ENCODE measurements at regions not wholly inside any gene's neighbourhood (a gene's known extent, or its start where the extent isn't known, plus 50 kb on each side); places are given as distances from the start of the nearest gene placed in this dataset.

DNA sequence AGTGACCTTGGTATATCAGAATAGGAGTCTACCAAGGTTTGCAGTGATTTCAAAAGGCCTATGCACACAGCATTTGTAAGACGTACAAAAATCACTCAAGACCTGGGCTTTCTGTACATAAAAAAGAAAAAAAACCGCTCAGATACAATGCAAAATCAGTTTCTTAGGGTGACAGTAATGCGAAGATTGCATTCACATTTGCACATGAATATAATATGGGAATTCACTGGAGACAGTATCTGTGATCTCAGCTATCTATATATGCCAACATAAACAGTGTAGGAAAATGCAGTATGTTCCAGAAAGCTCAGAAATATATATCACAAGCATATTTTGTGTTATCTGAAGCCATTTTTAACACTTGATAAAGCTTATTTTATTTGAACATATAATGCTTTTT is 176.4 kb upstream of the MYOCD start:
- H3K4me1 Mint-ChIP-seq (ENCODE audit: low read depth), result no peaks in the 10 kb centered on the region
- H3K36me3 Mint-ChIP-seq (ENCODE audit: low read depth), result no peaks in the 10 kb centered on the region
- no peaks in the 10 kb centered on the region for H3K27me3 Mint-ChIP-seq (ENCODE audit: low read depth)
- ChIA-PET POLR2A (no interaction called here), CTCF (no interaction called here)
- H3K4me3 Mint-ChIP-seq, result no peak overlapping the region
- no peak overlapping the region for H3K27ac Mint-ChIP-seq
- ATAC-seq (no peak), DNase-seq (no peak)
- H3K9me3 Mint-ChIP-seq (ENCODE audit: insufficient read depth), result no peaks in the 10 kb centered on the region

DNA sequence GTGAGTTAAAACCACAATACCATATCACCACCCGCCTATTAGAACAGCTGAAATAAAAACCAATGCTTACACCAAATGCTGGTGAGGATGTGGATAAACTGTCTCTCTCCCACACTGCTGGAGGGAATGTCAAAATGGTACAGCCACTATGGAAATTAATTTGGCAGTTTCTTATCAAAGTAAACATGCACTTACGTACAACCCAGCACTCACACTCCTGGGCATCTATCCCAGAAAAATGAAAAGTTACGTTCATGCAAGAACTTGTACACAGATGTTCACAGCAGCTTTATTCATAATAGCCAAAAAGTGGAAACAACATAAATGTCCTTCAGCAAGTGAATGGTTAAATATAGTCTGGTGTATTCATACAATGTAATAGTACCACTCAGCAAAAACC is 173.2 kb upstream of the MYOCD start:
- ATAC-seq, result no peak
- Mint-ChIP-seq H3K9me3 (ENCODE audit: insufficient read depth) (no peaks in the 10 kb centered on the region), H3K4me1 (ENCODE audit: low read depth) (no peaks in the 10 kb centered on the region), H3K27me3 (ENCODE audit: low read depth) (no peaks in the 10 kb centered on the region), H3K27ac (no peak overlapping the region), H3K4me3 (no peak overlapping the region), H3K36me3 (ENCODE audit: low read depth) (no peaks in the 10 kb centered on the region)
- no peak for DNase-seq
- CTCF ChIA-PET, result no interaction called here
- POLR2A ChIA-PET, result no interaction called here

DNA sequence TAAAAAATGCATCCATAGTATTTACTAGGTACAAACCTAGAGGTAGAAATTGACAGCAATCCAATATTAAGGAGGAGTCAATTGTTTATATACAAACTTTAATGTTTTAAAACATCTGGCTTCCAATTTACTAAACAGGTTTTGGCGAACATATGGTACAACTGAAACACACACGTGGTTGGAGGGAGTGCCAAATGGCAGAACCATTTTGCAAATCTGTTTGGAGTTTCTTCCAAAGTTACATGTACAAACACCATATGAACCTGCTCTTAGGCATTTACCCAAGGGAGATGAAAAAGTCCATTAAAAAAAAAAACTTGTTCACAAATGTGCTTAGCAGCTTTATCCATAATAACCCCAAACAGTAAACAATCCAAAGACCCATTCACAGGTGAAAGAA is 159.8 kb upstream of the MYOCD start:
- Mint-ChIP-seq H3K36me3 (ENCODE audit: low read depth) (no peaks in the 10 kb centered on the region), H3K27me3 (ENCODE audit: low read depth) (no peaks in the 10 kb centered on the region), H3K27ac (no peak overlapping the region), H3K4me3 (no peak overlapping the region), H3K4me1 (ENCODE audit: low read depth) (no peaks in the 10 kb centered on the region), H3K9me3 (ENCODE audit: insufficient read depth) (peaks cover 4% of the 10 kb centered on the region)
- ATAC-seq (no peak), DNase-seq (no peak)
- ChIA-PET CTCF (no interaction called here), POLR2A (no interaction called here)

DNA sequence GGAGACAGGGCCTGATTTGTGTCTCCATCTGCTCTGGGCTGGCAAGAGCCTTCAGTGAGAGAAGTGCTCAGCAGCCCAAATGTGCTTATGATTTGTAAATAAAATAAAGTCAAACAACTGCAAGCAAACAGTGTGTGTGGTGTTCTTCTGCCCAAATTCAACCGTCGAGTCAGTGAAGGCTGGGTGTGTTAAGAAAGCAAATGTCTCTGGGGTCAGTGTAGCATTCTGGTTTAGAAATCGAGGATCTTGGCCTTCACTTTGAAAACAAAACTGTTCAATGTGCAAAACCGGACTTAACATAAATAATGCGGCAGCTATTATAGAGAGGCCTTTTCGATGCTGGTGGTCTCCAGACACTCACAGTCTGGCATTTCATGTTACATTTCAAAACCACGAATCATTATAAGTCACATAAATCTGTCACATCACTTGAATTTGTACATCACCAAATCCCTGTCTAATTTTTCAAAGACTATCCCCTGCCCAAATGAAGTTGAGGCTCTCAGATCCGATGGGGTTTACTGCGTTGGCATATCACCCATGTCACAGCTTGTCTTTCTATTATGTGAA is 158.6 kb upstream of the MYOCD start:
- no peak for ATAC-seq
- CTCF ChIA-PET, result no interaction called here
- Mint-ChIP-seq H3K36me3 (ENCODE audit: low read depth) (no peaks in the 10 kb centered on the region), H3K4me3 (no peak overlapping the region), H3K27ac (no peak overlapping the region), H3K27me3 (ENCODE audit: low read depth) (no peaks in the 10 kb centered on the region), H3K9me3 (ENCODE audit: insufficient read depth) (peaks cover 4% of the 10 kb centered on the region), H3K4me1 (ENCODE audit: low read depth) (no peaks in the 10 kb centered on the region)
- POLR2A ChIA-PET, result no interaction called here
- no peak for DNase-seq

DNA sequence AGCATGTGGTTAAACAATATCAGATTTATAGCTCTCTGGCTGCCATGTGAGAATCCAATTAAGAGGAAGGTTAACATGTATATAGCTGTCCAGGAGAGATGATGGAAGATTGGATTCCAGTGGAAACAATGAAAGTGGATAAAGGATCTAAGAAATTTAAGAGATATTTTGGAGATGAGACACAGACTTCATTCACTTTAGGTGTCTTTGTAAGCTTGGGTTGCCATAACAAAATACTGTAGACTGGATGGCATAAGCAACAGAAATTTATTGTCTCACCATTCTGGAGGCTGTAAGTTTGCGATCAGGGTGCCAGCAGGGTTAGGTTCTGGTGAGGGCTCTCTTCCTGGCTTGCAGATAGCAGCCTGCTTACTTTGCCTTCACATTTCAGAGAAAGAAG is 155.9 kb upstream of the MYOCD start:
- H3K36me3 Mint-ChIP-seq (ENCODE audit: low read depth), result no peaks in the 10 kb centered on the region
- H3K27me3 Mint-ChIP-seq (ENCODE audit: low read depth), result no peaks in the 10 kb centered on the region
- POLR2A ChIA-PET, result no interaction called here
- H3K27ac Mint-ChIP-seq, result no peak overlapping the region
- no peak for DNase-seq
- H3K9me3 Mint-ChIP-seq (ENCODE audit: insufficient read depth), result peaks cover 4% of the 10 kb centered on the region
- CTCF ChIA-PET, result no interaction called here
- no peak overlapping the region for H3K4me3 Mint-ChIP-seq
- H3K4me1 Mint-ChIP-seq (ENCODE audit: low read depth), result no peaks in the 10 kb centered on the region
- no peak for ATAC-seq

DNA sequence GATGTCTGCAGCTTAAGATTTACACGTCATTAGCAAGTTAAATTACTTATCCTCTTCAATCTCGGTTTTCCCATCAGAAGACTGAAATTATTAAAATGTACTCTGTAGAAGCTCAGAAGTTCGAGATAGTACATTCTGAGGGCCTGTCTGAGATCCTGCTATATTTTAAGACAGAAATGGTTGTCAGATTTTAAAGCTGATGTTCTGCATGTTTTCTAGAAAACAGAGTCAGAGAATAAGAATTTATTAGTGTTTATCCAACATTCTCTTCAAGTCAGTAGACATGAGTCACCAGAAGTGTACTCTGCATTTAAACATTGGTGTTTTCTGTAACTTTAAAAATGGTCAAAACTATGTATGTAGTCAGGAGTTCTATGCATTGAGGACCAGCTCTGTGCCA is 155.2 kb upstream of the MYOCD start:
- H3K9me3 Mint-ChIP-seq (ENCODE audit: insufficient read depth), result peaks cover 4% of the 10 kb centered on the region
- DNase-seq (no peak), ATAC-seq (no peak)
- no peaks in the 10 kb centered on the region for H3K4me1 Mint-ChIP-seq (ENCODE audit: low read depth)
- no peak overlapping the region for H3K4me3 Mint-ChIP-seq
- ChIA-PET CTCF (no interaction called here), POLR2A (no interaction called here)
- no peaks in the 10 kb centered on the region for H3K27me3 Mint-ChIP-seq (ENCODE audit: low read depth)
- no peak overlapping the region for H3K27ac Mint-ChIP-seq
- no peaks in the 10 kb centered on the region for H3K36me3 Mint-ChIP-seq (ENCODE audit: low read depth)

DNA sequence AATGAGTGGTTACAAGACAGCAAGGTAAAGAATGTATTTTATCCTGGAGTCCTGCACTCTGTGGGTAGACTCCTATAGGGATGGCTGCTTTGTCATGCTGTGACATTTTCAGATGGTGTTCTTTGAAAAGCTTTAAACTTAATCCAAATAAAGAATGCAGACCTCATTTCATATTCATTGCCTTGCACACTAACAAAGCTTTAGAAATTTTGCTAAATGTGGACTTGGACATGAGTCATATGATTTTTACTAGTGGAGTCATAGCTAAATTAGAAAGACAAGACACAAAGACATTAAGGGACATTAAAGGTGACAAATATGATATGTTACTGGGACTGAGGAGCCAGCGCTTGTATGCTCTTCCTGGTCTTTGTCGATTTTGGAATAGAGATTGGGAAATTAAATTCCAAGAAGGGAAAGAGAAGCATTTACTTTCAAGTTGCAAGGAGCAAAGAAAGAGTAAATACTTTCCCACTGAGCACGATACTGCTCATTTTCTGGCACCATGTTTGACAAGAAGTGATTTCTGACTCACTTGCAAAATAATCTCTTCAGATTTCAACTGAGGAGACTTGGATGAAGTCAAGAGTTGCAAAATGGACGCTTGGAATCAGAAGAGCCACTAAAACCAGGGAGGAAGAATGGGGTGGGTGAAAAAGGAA is 152.9 kb upstream of the MYOCD start:
- H3K27ac Mint-ChIP-seq, result no peak overlapping the region
- no peak for DNase-seq
- POLR2A ChIA-PET, result interaction anchor here (0.6 kb wide), 1 partner anchor 1048 kb away, joined by 3 read pairs; no protein-coding TSS in a partner anchor
- no peak overlapping the region for H3K4me3 Mint-ChIP-seq
- ATAC-seq, result no peak
- H3K4me1 Mint-ChIP-seq (ENCODE audit: low read depth), result no peaks in the 10 kb centered on the region
- CTCF ChIA-PET, result no interaction called here
- H3K36me3 Mint-ChIP-seq (ENCODE audit: low read depth), result no peaks in the 10 kb centered on the region
- no peaks in the 10 kb centered on the region for H3K27me3 Mint-ChIP-seq (ENCODE audit: low read depth)
- H3K9me3 Mint-ChIP-seq (ENCODE audit: insufficient read depth), result no peaks in the 10 kb centered on the region

DNA sequence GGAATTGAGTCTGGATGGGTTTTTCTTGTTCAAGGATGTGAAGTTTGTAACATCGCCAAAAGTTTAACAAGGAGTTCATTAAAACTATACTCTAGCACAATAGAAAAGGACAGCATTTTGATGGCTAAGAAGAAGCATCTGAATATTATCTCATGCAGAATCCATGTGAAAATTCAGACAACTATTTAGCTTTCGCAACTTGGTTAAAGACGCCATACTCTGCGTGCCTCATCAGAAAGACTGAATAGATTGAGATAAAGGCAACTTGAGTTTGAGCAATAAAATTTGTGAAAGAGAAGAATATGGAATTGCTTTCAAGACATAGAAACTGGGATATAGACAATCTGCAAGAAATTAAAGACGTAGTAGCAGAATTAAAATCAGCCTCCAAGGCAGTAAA is 151.1 kb upstream of the MYOCD start:
- ATAC-seq, result no peak
- POLR2A ChIA-PET, result no interaction called here
- CTCF ChIA-PET, result no interaction called here

DNA sequence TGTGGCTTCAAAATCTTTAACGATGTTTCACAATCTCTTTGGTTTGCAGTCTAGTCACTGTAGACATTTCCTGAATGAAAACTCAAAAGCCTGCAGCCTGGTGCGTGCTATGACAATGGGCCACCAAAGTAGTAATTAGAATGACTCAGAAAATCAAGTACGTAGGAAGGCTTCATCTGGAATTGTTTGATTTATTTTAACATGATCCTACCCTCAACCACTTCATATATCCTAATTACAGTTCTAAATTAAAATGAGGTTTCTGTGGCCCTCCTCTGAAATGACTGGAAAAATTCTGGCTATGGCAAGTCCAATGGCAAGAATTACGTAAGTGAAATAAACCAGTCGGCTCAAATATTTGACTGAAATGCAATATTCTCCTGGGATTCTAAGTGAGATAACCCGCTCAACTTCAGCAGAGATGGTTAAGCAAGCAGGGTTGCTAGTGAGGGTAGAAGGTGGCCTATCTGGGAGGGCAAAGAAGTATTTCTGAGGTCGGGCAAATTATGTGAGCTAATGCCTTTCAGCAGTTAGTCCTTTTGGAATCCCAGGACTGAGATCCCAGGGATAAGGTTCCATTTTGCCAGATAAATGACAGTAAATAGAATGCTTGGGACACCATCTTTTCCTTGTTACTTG is 145.6 kb upstream of the MYOCD start:
- ChIA-PET CTCF (no interaction called here), POLR2A (no interaction called here)
- ATAC-seq (no peak), DNase-seq (no peak)
- no peak overlapping the region for H3K27ac Mint-ChIP-seq
- no peak overlapping the region for H3K4me3 Mint-ChIP-seq
- H3K27me3 Mint-ChIP-seq (ENCODE audit: low read depth), result no peaks in the 10 kb centered on the region
- no peaks in the 10 kb centered on the region for H3K9me3 Mint-ChIP-seq (ENCODE audit: insufficient read depth)
- H3K36me3 Mint-ChIP-seq (ENCODE audit: low read depth), result no peaks in the 10 kb centered on the region
- H3K4me1 Mint-ChIP-seq (ENCODE audit: low read depth), result no peaks in the 10 kb centered on the region

More for the DNA sequence above, 151.1 kb upstream of the MYOCD start:
- DNase-seq, result no peak
- Mint-ChIP-seq H3K4me3 (no peak overlapping the region), H3K36me3 (ENCODE audit: low read depth) (no peaks in the 10 kb centered on the region), H3K27ac (no peak overlapping the region), H3K27me3 (ENCODE audit: low read depth) (no peaks in the 10 kb centered on the region), H3K9me3 (ENCODE audit: insufficient read depth) (no peaks in the 10 kb centered on the region), H3K4me1 (ENCODE audit: low read depth) (no peaks in the 10 kb centered on the region)

DNA sequence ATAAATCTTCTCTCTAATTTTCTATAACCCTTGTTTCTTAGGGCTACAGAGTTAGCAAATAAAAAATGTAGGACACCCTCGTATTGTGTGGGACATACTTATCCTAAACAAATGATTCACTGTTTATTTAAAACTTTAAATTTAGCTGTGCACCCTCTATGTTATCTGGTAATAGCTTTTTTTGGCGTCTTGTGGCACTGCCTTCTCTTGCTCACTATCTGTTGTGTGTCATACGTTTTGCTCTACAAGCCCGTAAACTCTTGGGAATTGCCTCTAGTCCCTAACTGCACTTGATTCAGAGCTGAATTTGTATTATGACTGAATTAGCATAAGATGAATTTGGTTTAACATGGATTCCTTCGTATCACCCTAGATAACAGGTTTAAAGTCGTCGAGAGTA is 144.3 kb upstream of the MYOCD start:
- ATAC-seq (no peak), DNase-seq (no peak)
- no peak overlapping the region for H3K27ac Mint-ChIP-seq
- no peaks in the 10 kb centered on the region for H3K9me3 Mint-ChIP-seq (ENCODE audit: insufficient read depth)
- no peaks in the 10 kb centered on the region for H3K27me3 Mint-ChIP-seq (ENCODE audit: low read depth)
- H3K4me1 Mint-ChIP-seq (ENCODE audit: low read depth), result no peaks in the 10 kb centered on the region
- H3K4me3 Mint-ChIP-seq, result no peak overlapping the region
- POLR2A ChIA-PET, result no interaction called here
- no peaks in the 10 kb centered on the region for H3K36me3 Mint-ChIP-seq (ENCODE audit: low read depth)
- CTCF ChIA-PET, result no interaction called here

DNA sequence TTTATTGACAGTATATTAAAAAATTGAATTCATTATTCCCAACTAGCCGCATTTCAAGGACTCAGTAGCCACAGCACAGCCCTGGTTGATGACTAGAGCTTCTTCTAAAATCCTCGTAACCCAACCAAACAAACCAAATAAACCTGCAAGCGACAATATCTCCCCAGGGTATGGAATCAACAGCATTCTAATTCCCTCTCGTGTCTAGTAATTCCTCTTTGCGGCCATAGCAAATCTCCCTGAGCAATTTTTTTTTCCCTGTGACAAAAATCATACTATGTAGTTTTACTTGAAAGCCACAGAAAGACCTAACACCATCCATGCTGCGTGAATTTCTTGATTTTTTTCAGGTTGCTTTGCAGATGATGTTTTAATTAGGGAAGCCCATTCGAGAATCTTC is 143.4 kb upstream of the MYOCD start:
- CTCF ChIA-PET, result no interaction called here
- Mint-ChIP-seq H3K9me3 (ENCODE audit: insufficient read depth) (no peaks in the 10 kb centered on the region), H3K27me3 (ENCODE audit: low read depth) (no peaks in the 10 kb centered on the region), H3K27ac (no peak overlapping the region), H3K4me1 (ENCODE audit: low read depth) (no peaks in the 10 kb centered on the region), H3K36me3 (ENCODE audit: low read depth) (no peaks in the 10 kb centered on the region), H3K4me3 (no peak overlapping the region)
- DNase-seq (no peak), ATAC-seq (no peak)
- POLR2A ChIA-PET, result no interaction called here

DNA sequence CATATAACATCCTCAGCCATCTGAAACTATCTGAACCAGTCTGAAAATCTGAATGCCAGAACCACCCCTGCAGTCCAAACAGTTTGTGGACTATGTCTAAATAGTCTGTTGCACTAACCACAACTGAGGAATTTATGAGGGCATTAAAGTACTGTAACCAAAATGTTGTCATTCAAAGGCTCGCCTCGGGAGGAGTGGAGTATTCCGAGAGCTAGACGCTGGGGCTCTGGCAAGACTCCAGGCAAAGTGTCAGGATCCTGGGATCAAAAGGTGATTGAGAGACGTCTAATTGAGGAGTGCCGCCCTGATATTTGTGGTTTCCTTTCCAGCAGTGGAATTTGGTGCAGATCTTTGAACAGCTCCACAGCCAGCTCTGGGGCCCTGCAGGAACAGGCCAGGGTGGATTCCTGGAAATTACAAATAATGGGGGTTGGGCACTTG is 142.9 kb upstream of the MYOCD start:
- Mint-ChIP-seq H3K4me3 (no peak overlapping the region), H3K4me1 (ENCODE audit: low read depth) (no peaks in the 10 kb centered on the region), H3K36me3 (ENCODE audit: low read depth) (no peaks in the 10 kb centered on the region), H3K27ac (no peak overlapping the region), H3K27me3 (ENCODE audit: low read depth) (no peaks in the 10 kb centered on the region), H3K9me3 (ENCODE audit: insufficient read depth) (no peaks in the 10 kb centered on the region)
- POLR2A ChIA-PET, result no interaction called here
- CTCF ChIA-PET, result no interaction called here
- ATAC-seq (no peak), DNase-seq (no peak)

DNA sequence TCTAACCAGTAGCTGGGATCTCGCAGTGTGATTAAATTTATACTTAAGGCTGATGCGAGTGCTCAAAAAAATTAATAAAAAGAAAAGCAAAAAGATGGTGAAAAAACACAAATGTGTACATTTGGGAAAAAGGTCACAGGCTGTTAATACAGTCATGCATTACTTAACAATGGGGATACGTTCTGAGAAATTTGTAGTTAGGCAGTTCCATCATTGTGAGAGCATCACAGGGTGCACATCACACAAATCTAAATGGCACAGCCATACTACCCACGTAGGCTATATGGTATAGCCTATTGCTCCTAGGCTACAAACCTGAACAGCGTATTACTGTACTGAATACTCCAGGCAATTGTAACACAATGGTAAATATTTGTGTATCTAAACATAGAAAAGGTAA is 142.4 kb upstream of the MYOCD start:
- DNase-seq (no peak), ATAC-seq (no peak)
- Mint-ChIP-seq H3K4me1 (ENCODE audit: low read depth) (no peaks in the 10 kb centered on the region), H3K4me3 (no peak overlapping the region), H3K27ac (no peak overlapping the region), H3K36me3 (ENCODE audit: low read depth) (no peaks in the 10 kb centered on the region), H3K9me3 (ENCODE audit: insufficient read depth) (no peaks in the 10 kb centered on the region), H3K27me3 (ENCODE audit: low read depth) (no peaks in the 10 kb centered on the region)
- ChIA-PET POLR2A (no interaction called here), CTCF (no interaction called here)

Measured in activated CD8-positive, alpha-beta T cell treated with anti-CD3 and anti-CD28 coated beads, Interleukin-2, amount 10 ng/mL, durations not matched to agents 7 days and 5 days (primary cell).